Heart left ventricle (tissue), 13 donors: ENCODE measurements at regions not wholly inside any gene's neighbourhood (a gene's known extent, or its start where the extent isn't known, plus 50 kb on each side); places are given as distances from the start of the nearest gene placed in this dataset.
"Not testable (repeated sequence)": the region's sequence is repeated elsewhere in the genome, so short reads cannot be mapped to it uniquely, and the experiment has no call there.

Experiments
- POLR2A ChIP-seq, 2 donors: fragments of 450-650 bp; IDR thresholded peaks; one replicate each; pipeline ENCODE4 v1.6.1; 2017; ENCODE audit warnings: antibody characterized with exemption in 2 of 2, mild to moderate bottlenecking in 2 of 2, moderate library complexity in 2 of 2
- TF ChIP-seq, protein P1 (sequence below), 12 donors: fragments of 200-600 bp; sonication (generic) in 4 of 12; IDR thresholded peaks; one replicate each; pipeline versions ENCODE4 v1.5.0 to v1.8.0; 2018 to 2022; ENCODE audit warnings: antibody characterized with exemption in 12 of 12, mild to moderate bottlenecking in 5 of 12
- donor health status: ischemic (EF 13 %, LVEDD 7.1; RV severe dilation, severe dysfunction).
- donor health status: DM: no; HTN: yes; CAD: no.
- donor health status: DM: no; HTN: no; CAD: no.
- donor health status: ischemic (EF 25% LVEDD 6.9; RV normal size, moderate dysfunction).
- donor health status: ischemic (EF 25% LVEDD 5.7; RV mildly dilated, moderate dysfunction).
- donor health status: ischemic (EF 35%, LVEDD 5.7; RV mildly dilated, moderate dysfunction).
- donor health status: nonischemic (EF 11% LVEDD 7.7; RV severe dilation, severe dysfunction).
- donor health status: DM: yes; HTN: yes; CAD: no.
- donor health status: PGD.
- donor health status: ischemic (EF 29% LVEDD 5.4; RV normal size, mild dysfunction).
- donor health status: nonischemic (EF 23%, LVEDD 6.1; RV moderate dilation, normal function).

DNA sequence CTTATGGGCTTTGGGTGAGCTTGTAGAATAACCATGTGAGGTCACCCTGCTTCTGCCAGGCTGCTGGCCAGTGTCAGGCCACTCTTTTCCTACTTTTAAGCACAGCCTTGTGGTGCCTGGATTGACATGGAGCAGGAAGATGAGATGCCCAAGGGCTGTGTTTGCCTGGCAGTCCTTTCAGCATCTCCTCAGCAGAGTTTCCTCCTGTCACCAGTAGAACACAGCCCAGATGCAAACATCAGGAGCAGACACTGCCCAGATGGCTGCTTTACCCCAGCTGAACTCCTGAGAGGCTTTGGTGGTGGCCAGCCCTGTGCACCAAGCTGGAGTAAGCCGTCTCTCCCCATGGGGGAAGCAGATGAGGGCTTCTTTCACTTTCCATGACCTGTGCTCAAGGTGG lies 332.0 kb upstream of the FRG2C start:
- TF ChIP-seq, protein P1, sequence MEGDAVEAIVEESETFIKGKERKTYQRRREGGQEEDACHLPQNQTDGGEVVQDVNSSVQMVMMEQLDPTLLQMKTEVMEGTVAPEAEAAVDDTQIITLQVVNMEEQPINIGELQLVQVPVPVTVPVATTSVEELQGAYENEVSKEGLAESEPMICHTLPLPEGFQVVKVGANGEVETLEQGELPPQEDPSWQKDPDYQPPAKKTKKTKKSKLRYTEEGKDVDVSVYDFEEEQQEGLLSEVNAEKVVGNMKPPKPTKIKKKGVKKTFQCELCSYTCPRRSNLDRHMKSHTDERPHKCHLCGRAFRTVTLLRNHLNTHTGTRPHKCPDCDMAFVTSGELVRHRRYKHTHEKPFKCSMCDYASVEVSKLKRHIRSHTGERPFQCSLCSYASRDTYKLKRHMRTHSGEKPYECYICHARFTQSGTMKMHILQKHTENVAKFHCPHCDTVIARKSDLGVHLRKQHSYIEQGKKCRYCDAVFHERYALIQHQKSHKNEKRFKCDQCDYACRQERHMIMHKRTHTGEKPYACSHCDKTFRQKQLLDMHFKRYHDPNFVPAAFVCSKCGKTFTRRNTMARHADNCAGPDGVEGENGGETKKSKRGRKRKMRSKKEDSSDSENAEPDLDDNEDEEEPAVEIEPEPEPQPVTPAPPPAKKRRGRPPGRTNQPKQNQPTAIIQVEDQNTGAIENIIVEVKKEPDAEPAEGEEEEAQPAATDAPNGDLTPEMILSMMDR (IDR thresholded peaks at IDR 0.05) = not testable (repeated sequence)
- not testable (repeated sequence) for TF ChIP-seq POLR2A (IDR thresholded peaks at IDR 0.05)
